ENCODE measurements at regions not wholly inside any gene's neighbourhood (a gene's known extent, or its start where the extent isn't known, plus 50 kb on each side); places are given as distances from the start of the nearest gene placed in this dataset.

DNA sequence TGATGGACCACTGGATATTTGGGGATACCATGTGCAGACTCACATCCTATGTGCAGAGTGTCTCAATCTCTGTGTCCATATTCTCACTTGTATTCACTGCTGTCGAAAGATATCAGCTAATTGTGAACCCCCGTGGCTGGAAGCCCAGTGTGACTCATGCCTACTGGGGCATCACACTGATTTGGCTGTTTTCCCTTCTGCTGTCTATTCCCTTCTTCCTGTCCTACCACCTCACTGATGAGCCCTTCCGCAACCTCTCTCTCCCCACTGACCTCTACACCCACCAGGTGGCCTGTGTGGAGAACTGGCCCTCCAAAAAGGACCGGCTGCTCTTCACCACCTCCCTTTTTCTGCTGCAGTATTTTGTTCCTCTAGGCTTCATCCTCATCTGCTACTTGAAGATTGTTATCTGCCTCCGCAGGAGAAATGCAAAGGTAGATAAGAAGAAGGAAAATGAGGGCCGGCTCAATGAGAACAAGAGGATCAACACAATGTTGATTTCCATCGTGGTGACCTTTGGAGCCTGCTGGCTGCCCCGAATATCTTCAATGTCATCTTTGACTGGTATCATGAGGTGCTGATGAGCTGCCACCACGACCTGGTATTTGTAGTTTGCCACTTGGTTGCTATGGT is 54.5 kb upstream of the HNRNPA0 start:
- Histone ChIP-seq H3K4me1 (ENCODE audit: control insufficient read depth, low read depth, low read length) (peaks cover 4% of the 10 kb centered on the region), H4K8ac (ENCODE audit: low read depth, low read length) (no peak overlapping the region), H3K4ac (ENCODE audit: low read depth, low read length) (no peak overlapping the region), H3K56ac (ENCODE audit: low read length) (no peak overlapping the region), H3K9ac (ENCODE audit: low read length) (no peak overlapping the region), H3K79me1 (ENCODE audit: low read length) (no peaks in the 10 kb centered on the region), H2BK15ac (replicated peaks; ENCODE audit: low read depth) (no peak overlapping the region), H3K18ac (ENCODE audit: low read length) (no peak overlapping the region), H4K5ac (ENCODE audit: low read length) (no peak overlapping the region), H2AK5ac (ENCODE audit: low read length) (no peak overlapping the region), H3K27ac (ENCODE audit: low read depth, low read length) (no peak overlapping the region), H2BK120ac (ENCODE audit: low read depth, low read length) (no peak overlapping the region), H3K27me3 (ENCODE audit: insufficient read depth, low read length, poor library complexity) (no peaks in the 10 kb centered on the region), H3K79me2 (ENCODE audit: control insufficient read depth, insufficient read depth, low read length) (no peaks in the 10 kb centered on the region), H3K36me3 (ENCODE audit: control insufficient read depth, insufficient read depth, low read length) (no peaks in the 10 kb centered on the region), H3K23ac (ENCODE audit: low read length) (no peak overlapping the region), H3K4me3 (ENCODE audit: low read length) (no peak overlapping the region), H2BK5ac (ENCODE audit: low read length) (no peak overlapping the region), H3K4me2 (ENCODE audit: low read length) (no peak overlapping the region)
- DNase-seq, result peak; percentile 77
- WGBS (ENCODE audit: extremely low coverage, insufficient coverage, low lambda C conversion rate), result no CpG with 5 or more reads among the region's 9 CpGs

DNA sequence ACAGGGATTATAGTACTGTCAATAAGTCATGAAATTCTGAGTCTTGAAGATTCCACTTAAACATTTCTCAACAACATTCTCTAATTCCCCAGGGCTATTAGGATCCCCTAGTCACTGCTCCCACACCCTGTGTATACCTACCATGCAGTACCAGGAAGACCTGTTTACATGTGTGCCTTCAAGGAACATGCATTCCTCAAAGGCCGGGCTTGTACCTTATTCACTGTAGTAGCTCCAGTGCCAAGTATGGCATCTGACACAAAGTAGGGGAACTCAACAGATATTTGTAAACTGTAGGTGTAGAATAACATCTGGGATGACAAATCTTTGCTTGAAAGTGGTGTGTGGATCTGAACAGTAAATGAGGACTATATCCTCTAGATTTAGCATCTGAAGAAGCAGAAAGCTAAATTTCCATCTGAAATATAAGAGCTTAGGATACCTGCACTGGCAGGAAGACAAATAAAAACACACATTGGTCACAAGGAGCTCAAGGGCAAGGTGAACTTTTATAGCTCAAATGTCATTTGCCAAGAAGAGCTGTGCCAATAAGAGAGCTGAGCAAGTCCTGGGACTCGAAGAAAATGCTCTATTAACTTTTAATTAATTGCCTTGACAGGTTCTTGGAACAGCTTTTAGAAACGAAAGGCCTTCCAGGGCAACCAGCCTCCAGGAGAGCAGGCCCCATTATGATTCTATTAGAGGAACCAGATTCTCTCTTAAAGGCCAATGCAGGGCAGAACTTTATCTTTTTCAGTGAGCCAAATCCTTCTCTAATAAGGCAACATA is 52.3 kb upstream of the MYOT start:
- Histone ChIP-seq H3K18ac (ENCODE audit: low read length) (no peak overlapping the region), H3K36me3 (ENCODE audit: control insufficient read depth, insufficient read depth, low read length) (no peaks in the 10 kb centered on the region)

More for the DNA sequence above, 52.3 kb upstream of the MYOT start:
- no peak overlapping the region for H2BK120ac ChIP-seq (ENCODE audit: low read depth, low read length)
- no peak overlapping the region for H2AK5ac ChIP-seq (ENCODE audit: low read length)
- H4K8ac ChIP-seq (ENCODE audit: low read depth, low read length), result no peak overlapping the region
- H2BK5ac ChIP-seq (ENCODE audit: low read length), result no peak overlapping the region
- no peak overlapping the region for H3K23ac ChIP-seq (ENCODE audit: low read length)
- H3K4me1 ChIP-seq (ENCODE audit: control insufficient read depth, low read depth, low read length), result no peaks in the 10 kb centered on the region
- H3K9ac ChIP-seq (ENCODE audit: low read length), result no peak overlapping the region
- no peak for DNase-seq
- WGBS (ENCODE audit: extremely low coverage, insufficient coverage, low lambda C conversion rate), result no CpG with 5 or more reads among the region's 3 CpGs
- H2BK15ac ChIP-seq (replicated peaks; ENCODE audit: low read depth), result no peak overlapping the region
- no peak overlapping the region for H3K56ac ChIP-seq (ENCODE audit: low read length)
- no peak overlapping the region for H3K4me2 ChIP-seq (ENCODE audit: low read length)
- H3K4ac ChIP-seq (ENCODE audit: low read depth, low read length), result no peak overlapping the region
- H3K4me3 ChIP-seq (ENCODE audit: low read length), result no peak overlapping the region
- H3K79me1 ChIP-seq (ENCODE audit: low read length), result no peaks in the 10 kb centered on the region
- H3K27me3 ChIP-seq (ENCODE audit: insufficient read depth, low read length, poor library complexity), result no peaks in the 10 kb centered on the region
- no peaks in the 10 kb centered on the region for H3K79me2 ChIP-seq (ENCODE audit: control insufficient read depth, insufficient read depth, low read length)
- H3K27ac ChIP-seq (ENCODE audit: low read depth, low read length), result no peak overlapping the region
- no peak overlapping the region for H4K5ac ChIP-seq (ENCODE audit: low read length)
